ENCODE measurements at regions not wholly inside any gene's neighbourhood (a gene's known extent, or its start where the extent isn't known, plus 50 kb on each side); places are given as distances from the start of the nearest gene placed in this dataset.

- DNase-seq (ENCODE audit: low read depth) = no peak
Measured at GRCh38 chr22:49623176-49623575, 204.5 kb downstream of the BRD1 start.

- DNase-seq (ENCODE audit: low read depth) = no peak
Measured at GRCh38 chr22:49622241-49623105, 205.2 kb downstream of the BRD1 start.

- DNase-seq (ENCODE audit: low read depth) = no peak
Measured at GRCh38 chr22:49621601-49622210, 206.0 kb downstream of the BRD1 start.

GRCh38 chr22:49620666-49621065, 207.0 kb downstream of the BRD1 start:
- no peak for DNase-seq (ENCODE audit: low read depth)

- no peak for DNase-seq (ENCODE audit: low read depth)
Measured at GRCh38 chr22:49620003-49620556, 207.6 kb downstream of the BRD1 start.

GRCh38 chr22:49619301-49619700, 208.4 kb downstream of the BRD1 start:
- no peak for DNase-seq (ENCODE audit: low read depth)

GRCh38 chr22:49618677-49618953, 209.1 kb downstream of the BRD1 start:
- no peak for DNase-seq (ENCODE audit: low read depth)

GRCh38 chr22:49617866-49618676, 209.6 kb downstream of the BRD1 start:
- no peak for DNase-seq (ENCODE audit: low read depth)

GRCh38 chr22:49617264-49617663, 210.4 kb downstream of the BRD1 start:
- DNase-seq (ENCODE audit: low read depth) = no peak

GRCh38 chr22:49616356-49617231, 211.1 kb downstream of the BRD1 start:
- no peak for DNase-seq (ENCODE audit: low read depth)

- no peak for DNase-seq (ENCODE audit: low read depth)
Measured at GRCh38 chr22:49614966-49615965, 212.4 kb downstream of the BRD1 start.

- no peak for DNase-seq (ENCODE audit: low read depth)
Measured at GRCh38 chr22:49613511-49614270, 214.0 kb downstream of the BRD1 start.

- DNase-seq (ENCODE audit: low read depth) = no peak
Measured at GRCh38 chr22:49613108-49613507, 214.6 kb downstream of the BRD1 start.

- DNase-seq (ENCODE audit: low read depth) = no peak
Measured at GRCh38 chr22:49609207-49609876, 218.3 kb downstream of the BRD1 start.

GRCh38 chr22:49608660-49609059, 219.0 kb downstream of the BRD1 start:
- DNase-seq (ENCODE audit: low read depth) = no peak

- no peak for DNase-seq (ENCODE audit: low read depth)
Measured at GRCh38 chr22:49608228-49608627, 219.4 kb downstream of the BRD1 start.

GRCh38 chr22:49607821-49608220, 219.9 kb downstream of the BRD1 start:
- no peak for DNase-seq (ENCODE audit: low read depth)

- DNase-seq (ENCODE audit: low read depth) = no peak
Measured at GRCh38 chr22:49606562-49607290, 220.9 kb downstream of the BRD1 start.
